Endothelial cell of umbilical vein (primary cell): ENCODE measurements at regions not wholly inside any gene's neighbourhood (a gene's known extent, or its start where the extent isn't known, plus 50 kb on each side); places are given as distances from the start of the nearest gene placed in this dataset.

Experiments
- BruUV-seq: library from RNA; stranded (reverse); fragments of 400-500 nt; replicated peaks from 2 replicates; lab custom pipeline; 2021; lab: Mats Ljungman, UMichigan
- CTCF ChIA-PET: fragments of 300-600, 350-600 bp; sonication (Branson Sonifier 250); formaldehyde crosslinking; loops from one replicate; lab custom pipeline; 2021; ENCODE audit warnings: antibody characterized with exemption, inconsistent platforms; lab: Charles Lee
- POLR2A ChIA-PET: fragments of 300-600, 350-600 bp; sonication (Branson Sonifier 250); formaldehyde crosslinking; loops from one replicate; lab custom pipeline; 2021; ENCODE audit warnings: antibody characterized with exemption, inconsistent platforms; lab: Charles Lee
- DNase-seq: peaks from one replicate; pipeline ENCODE4 v3.0.0-alpha.2; 2011; ENCODE audit warnings: low read depth, low spot score
- FAIRE-seq: peaks from 2 replicates; lab custom pipeline; 2011; peaks lifted over from hg19 to GRCh38; lab: Jason Lieb, UNC
- H2AFZ ChIP-seq: 2 replicates; pipeline ENCODE4 v1.6.0; 2012; ENCODE audit warnings: low read depth, low read length, control low read depth, inconsistent platforms
- H3K27ac ChIP-seq: 2 replicates; pipeline ENCODE4 v1.5.1; 2011; ENCODE audit warnings: low read depth, mild to moderate bottlenecking, control low read depth, low read length, moderate library complexity; ENCODE audit not compliant: insufficient read depth
- H3K27me3 ChIP-seq, 2 experiments: 2 replicates each; pipeline versions ENCODE4 v1.6.0 to v1.6.1; 2011; ENCODE audit warnings: low read length in 2 of 2, mixed read lengths in 1 of 2; ENCODE audit not compliant: control insufficient read depth in 2 of 2, insufficient read depth in 2 of 2
- H3K36me3 ChIP-seq, 2 experiments: 2 replicates in 1 of 2; 3 replicates in 1 of 2; pipeline ENCODE4 v1.5.1; 2011; ENCODE audit warnings: low read length in 2 of 2, mild to moderate bottlenecking in 1 of 2, moderate library complexity in 1 of 2; ENCODE audit not compliant: control insufficient read depth in 2 of 2, insufficient read depth in 2 of 2; ENCODE audit errors: extremely low read depth in 1 of 2
- H3K4me1 ChIP-seq: 3 replicates; pipeline ENCODE4 v1.5.1; 2011; ENCODE audit warnings: mild to moderate bottlenecking, low read length; ENCODE audit not compliant: control insufficient read depth, insufficient read depth; ENCODE audit errors: extremely low read depth
- H3K4me2 ChIP-seq: 2 replicates; pipeline ENCODE4 v1.6.1; 2011; ENCODE audit warnings: low read length, control low read depth, mixed read lengths; ENCODE audit not compliant: insufficient read depth
- H3K4me3 ChIP-seq, 3 experiments: fragments of 200-600 bp in 1 of 3; sonication (generic), shearing (Covaris generic) in 1 of 3; replicated peaks in 1 of 3; 2 replicates each; pipeline ENCODE4 v1.5.1; 2011 to 2016; ENCODE audit warnings: control low read depth in 3 of 3, low read length in 3 of 3, mild to moderate bottlenecking in 2 of 3, inconsistent platforms in 1 of 3, low read depth in 1 of 3, moderate library complexity in 1 of 3; ENCODE audit not compliant: insufficient read depth in 1 of 3
- H3K79me2 ChIP-seq: 2 replicates; pipeline ENCODE4 v1.6.0; 2012; ENCODE audit warnings: low read length, inconsistent platforms; ENCODE audit not compliant: control insufficient read depth, insufficient read depth
- H3K9ac ChIP-seq: replicated peaks from 2 replicates; pipeline ENCODE3; 2011; ENCODE audit warnings: low read length, control low read depth; ENCODE audit not compliant: insufficient read depth; ENCODE audit errors: extremely low read depth
- H3K9me1 ChIP-seq: replicated peaks from 3 replicates; pipeline ENCODE4 v1.6.0; 2011; ENCODE audit warnings: mild to moderate bottlenecking, low read length; ENCODE audit not compliant: control insufficient read depth, insufficient read depth; ENCODE audit errors: extremely low read depth
- H3K9me3 ChIP-seq: replicated peaks from 2 replicates; pipeline ENCODE4 v1.5.1; 2012; ENCODE audit warnings: low read length, inconsistent platforms; ENCODE audit not compliant: control insufficient read depth, insufficient read depth
- H4K20me1 ChIP-seq: replicated peaks from 2 replicates; pipeline ENCODE3; 2011; ENCODE audit warnings: mild to moderate bottlenecking, low read length; ENCODE audit not compliant: control insufficient read depth, insufficient read depth; ENCODE audit errors: extremely low read depth
- CTCF ChIP-seq, 2 donors: IDR thresholded peaks; 1 replicate in 1 of 2; 2 replicates in 1 of 2; pipeline ENCODE4 v1.5.1; 2011; ENCODE audit warnings: low read length in 2 of 2, mild to moderate bottlenecking in 2 of 2, moderate library complexity in 2 of 2, control low read depth in 1 of 2, inconsistent platforms in 1 of 2, low read depth in 1 of 2; ENCODE audit not compliant: insufficient read depth in 1 of 2; ENCODE audit errors: extremely low read depth in 1 of 2
- EZH2 ChIP-seq: IDR thresholded peaks from 2 replicates; pipeline ENCODE4 v1.6.1; 2012; ENCODE audit warnings: borderline replicate concordance, low read depth, mild to moderate bottlenecking, moderate library complexity, low read length, inconsistent platforms; ENCODE audit not compliant: severe bottlenecking
- FOS ChIP-seq: IDR thresholded peaks from 2 replicates; pipeline ENCODE4 v1.6.1; 2011; ENCODE audit warnings: mild to moderate bottlenecking, low read length, moderate library complexity, borderline replicate concordance; ENCODE audit not compliant: insufficient read depth
- GATA2 ChIP-seq: IDR thresholded peaks from 2 replicates; pipeline ENCODE4 v1.7.0; 2011; ENCODE audit warnings: low read depth, mild to moderate bottlenecking, moderate library complexity, mixed read lengths, low read length; ENCODE audit not compliant: insufficient read length, insufficient read depth
- JUN ChIP-seq: IDR thresholded peaks from 2 replicates; pipeline ENCODE4 v1.6.1; 2011; ENCODE audit warnings: borderline replicate concordance, low read depth; ENCODE audit not compliant: insufficient read length, insufficient read depth
- MYC ChIP-seq: IDR thresholded peaks from one replicate; pipeline ENCODE4 v1.6.1; 2011; ENCODE audit warnings: mild to moderate bottlenecking, low read depth, low read length
- POLR2A ChIP-seq: IDR thresholded peaks from 2 replicates; pipeline ENCODE4 v1.6.1; 2012; ENCODE audit warnings: low read depth, mild to moderate bottlenecking, control low read depth, low read length
- POLR2AphosphoS5 ChIP-seq: IDR thresholded peaks from 2 replicates; pipeline ENCODE4 v1.6.1; 2012; ENCODE audit warnings: low read depth, mild to moderate bottlenecking, control low read depth, low read length, moderate library complexity; ENCODE audit not compliant: insufficient read depth
- dilution Hi-C: fragments of 300-500 bp; cut with MboI; formaldehyde crosslinking; loops from one replicate; pipeline ENCODE4 v1.15.0; 2019; ENCODE audit warnings: low sequenced_read_pairs; ENCODE audit not compliant: extremely low pct_ligation_motif_present
- intact Hi-C: fragments of 100-400 bp; cut with micrococcal nuclease; formaldehyde crosslinking; loops from one replicate; pipeline ENCODE4 v1.10.0; 2022
- TF ChIP-seq, protein P1 (sequence below): IDR thresholded peaks from 2 replicates; pipeline ENCODE4 v1.6.1; 2011; ENCODE audit not compliant: insufficient read depth, insufficient read length

GRCh38 chr1:168957818-168958217 is 148.7 kb upstream of the ATP1B1 start:
- DNase-seq (no peak), FAIRE-seq (no peak)
- no peak overlapping the region for H3K4me3 ChIP-seq
- H3K79me2 ChIP-seq, result no peaks in the 10 kb centered on the region
- no peaks in the 10 kb centered on the region for H4K20me1 ChIP-seq
- no peak overlapping the region for H3K27ac ChIP-seq
- no peak overlapping the region for H3K9ac ChIP-seq
- H3K36me3 ChIP-seq, result no peaks in the 10 kb centered on the region
- dilution Hi-C loops, result no loop called here
- no TSS peak for BruUV-seq
- TF ChIP-seq FOS (no peak), EZH2 (no peak), JUN (no peak), POLR2AphosphoS5 (no peak), GATA2 (no peak), POLR2A (no peak), MYC (no peak), CTCF (IDR thresholded peaks at IDR 0.05; ENCODE audit: extremely low read depth in 1 of 2, insufficient read depth in 1 of 2, low read depth in 1 of 2, low read length in 2 of 2) (no peak)
- TF ChIP-seq, protein P1, sequence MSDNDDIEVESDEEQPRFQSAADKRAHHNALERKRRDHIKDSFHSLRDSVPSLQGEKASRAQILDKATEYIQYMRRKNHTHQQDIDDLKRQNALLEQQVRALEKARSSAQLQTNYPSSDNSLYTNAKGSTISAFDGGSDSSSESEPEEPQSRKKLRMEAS, result no peak
- peaks cover 6% of the 10 kb centered on the region for H3K4me1 ChIP-seq
- intact Hi-C loops, result no loop called here
- no peak overlapping the region for H3K4me2 ChIP-seq
- no peaks in the 10 kb centered on the region for H3K9me3 ChIP-seq
- POLR2A ChIA-PET, result no interaction called here
- H3K9me1 ChIP-seq, result no peaks in the 10 kb centered on the region
- CTCF ChIA-PET, result no interaction called here
- no peaks in the 10 kb centered on the region for H3K27me3 ChIP-seq
- no peak overlapping the region for H2AFZ ChIP-seq
